HG03432 (cell line): ENCODE measurements at regions not wholly inside any gene's neighbourhood (a gene's known extent, or its start where the extent isn't known, plus 50 kb on each side); places are given as distances from the start of the nearest gene placed in this dataset.

ENCODE experiments used
- ATAC-seq: cut with Tn5 transposase; IDR thresholded peaks from one replicate; pipeline ENCODE4 v1.9.1; 2021; ENCODE audit warnings: mild to moderate bottlenecking, moderate library complexity; ENCODE audit not compliant: unreplicated experiment

DNA sequence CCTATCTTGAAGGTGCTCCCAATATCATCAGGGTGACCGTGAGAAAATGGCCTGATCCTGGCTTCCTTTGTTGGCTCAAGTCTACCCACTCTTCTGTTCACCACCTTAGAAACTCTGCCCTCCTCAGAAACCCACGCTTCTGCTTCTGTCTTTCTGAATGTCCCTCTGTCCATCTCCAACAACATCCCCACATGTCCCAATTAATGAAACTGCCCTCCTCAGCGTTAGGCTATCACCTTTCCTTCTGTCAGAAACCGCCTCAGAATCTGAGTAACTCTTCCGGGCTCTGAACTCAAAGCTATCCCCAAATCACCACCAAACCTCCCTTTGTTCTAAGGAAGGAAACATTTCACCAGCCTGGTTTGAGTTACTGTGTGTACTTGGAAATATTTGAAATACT, 315.8 kb upstream of the ZNF32 start:
- no peak for ATAC-seq

DNA sequence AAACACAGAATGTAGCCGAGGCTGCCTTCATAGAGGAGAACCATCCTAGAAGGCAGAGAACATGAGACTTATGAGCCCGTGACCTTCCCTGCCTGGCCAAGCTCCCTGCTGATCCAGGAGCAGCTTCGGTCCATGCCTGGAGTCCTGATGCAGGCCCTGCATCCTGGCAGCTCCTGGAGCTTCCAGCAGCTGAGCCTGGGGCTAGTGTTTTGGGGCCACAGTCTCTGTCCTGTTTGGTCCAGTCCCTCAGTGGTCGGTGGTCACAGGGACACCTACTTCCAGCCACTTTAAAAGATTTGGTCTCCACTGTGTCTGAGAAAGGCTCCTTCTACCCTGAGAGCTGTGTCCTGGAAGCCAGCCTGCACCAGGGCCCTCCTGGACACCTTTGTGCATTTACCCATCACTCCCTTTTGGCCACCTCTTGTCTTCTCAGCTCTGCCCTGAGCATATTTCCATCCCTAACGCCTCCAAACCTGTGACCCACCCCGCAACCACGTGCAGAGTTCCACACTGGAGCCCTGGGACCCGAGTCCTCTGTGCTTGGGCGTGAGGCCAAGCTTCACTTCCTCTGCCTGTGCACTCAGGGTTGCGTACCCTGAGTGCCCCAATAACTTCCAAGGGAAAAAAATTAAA, 315.2 kb upstream of the ZNF32 start:
- no peak for ATAC-seq

DNA sequence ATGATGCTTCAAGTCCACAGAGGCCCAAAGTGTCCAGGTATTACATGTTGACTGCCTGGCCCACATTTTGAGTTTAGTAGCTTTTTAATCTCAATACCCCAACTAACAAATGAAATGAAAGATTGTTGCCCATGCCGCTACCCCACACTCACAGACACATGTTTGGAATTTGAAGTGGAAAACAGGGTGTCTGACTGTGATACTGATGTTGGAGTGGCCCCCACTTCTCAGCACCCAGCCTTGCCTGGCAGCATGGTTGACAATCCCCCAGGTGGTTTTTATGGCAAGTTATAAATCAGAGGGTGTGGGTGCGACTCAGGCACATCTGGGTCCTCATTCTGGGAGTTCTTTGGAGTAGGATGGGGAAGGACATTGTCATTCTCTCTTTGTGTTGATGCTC, 314.7 kb upstream of the ZNF32 start:
- no peak for ATAC-seq

DNA sequence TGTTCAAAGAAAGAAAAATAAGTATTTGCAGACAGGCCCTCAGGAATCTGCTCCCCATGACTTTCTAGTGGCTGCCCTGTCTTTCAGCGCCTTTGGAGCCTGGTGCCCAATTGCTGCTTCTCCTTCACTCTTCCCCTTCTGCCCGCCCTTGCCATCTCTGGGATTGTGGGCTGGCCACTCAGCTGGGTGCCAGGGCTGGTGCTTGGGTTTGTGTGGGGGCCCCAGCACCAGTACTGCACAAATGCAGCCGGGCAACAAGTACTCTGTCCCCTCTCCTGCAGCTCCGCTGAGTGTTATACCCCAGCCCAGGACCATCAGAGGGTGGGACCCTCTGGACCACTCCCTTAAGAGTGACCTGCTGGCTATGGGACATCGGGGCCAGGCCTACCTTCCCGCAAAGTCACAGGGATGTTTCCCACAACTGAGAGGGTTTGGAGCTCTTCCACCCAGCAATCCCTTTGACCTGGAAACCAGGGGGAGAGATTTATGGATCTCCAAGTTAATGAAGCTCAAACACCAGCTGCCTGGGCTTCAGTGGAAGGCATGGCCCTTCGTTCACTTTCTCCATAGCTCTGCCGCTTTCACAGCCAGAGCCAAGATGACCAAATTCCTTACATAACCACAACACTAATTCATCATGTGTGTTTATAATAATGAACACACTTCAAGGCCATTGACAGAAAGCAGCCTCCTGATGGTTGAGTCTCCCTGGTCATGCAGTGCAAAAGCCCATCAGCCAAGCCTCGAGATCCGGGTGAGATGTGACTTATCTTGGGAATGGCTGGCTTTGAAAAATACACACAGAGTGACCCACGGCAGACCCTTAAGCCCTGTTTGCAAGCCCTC, 313.9 kb upstream of the ZNF32 start:
- no peak for ATAC-seq

DNA sequence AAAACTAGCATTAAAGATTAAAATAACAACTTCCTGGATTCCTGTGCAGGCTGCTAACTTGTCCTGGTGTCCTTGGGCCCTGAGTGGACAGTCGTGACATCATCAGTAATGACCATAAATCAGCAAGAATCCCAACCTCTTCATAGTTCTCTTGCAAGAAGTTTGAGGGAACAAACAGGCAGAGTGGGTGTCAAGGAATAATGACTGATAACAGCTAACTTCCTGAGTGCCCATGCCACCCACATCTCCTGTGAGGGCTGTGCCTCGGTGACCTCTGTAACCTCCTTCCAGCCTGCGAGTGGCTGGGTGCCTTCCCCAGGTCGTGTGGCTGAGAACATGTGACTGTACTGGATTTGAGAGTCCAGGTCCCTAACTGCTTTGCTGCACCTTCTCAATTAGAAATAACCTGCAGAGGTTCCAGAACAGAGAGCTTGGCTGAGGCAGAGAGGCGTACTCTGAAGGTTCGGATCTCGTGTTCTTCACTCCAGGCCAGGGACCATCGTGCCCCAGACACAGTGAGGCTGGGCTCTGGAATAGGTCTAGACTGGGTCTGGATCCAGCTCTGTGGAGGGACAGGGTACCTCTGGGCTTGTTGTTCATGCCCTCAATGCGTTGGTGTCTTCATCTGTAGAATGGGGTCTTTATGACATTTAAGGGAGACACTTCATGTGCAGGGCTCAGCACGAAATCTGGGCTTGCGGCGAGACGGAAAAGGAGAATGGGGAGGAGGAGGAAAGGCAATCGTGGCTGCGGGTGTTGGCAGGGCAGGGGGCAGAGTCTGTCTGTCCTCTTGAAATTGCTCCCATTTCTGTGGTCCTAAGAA, 313.1 kb upstream of the ZNF32 start:
- ATAC-seq, result no peak

DNA sequence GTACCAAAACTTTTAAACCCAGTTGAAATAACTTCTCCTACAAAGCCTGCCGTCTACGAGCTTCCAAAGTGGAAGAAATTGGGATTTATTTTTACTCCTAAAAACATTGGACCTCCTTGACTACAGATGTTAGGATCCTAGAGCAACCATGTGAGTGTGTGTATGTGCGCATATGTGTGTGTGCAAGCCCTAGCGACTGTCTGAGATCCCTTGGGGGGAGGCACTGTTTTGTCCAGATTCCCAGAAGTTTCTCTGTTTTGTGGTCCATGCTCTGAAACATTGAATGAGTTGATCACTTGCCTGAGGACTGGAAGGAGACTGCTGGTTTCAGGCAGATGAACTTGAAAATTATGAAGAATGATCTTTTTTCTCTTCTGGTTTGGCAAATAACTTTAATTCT, 312.3 kb upstream of the ZNF32 start:
- ATAC-seq, result no peak

DNA sequence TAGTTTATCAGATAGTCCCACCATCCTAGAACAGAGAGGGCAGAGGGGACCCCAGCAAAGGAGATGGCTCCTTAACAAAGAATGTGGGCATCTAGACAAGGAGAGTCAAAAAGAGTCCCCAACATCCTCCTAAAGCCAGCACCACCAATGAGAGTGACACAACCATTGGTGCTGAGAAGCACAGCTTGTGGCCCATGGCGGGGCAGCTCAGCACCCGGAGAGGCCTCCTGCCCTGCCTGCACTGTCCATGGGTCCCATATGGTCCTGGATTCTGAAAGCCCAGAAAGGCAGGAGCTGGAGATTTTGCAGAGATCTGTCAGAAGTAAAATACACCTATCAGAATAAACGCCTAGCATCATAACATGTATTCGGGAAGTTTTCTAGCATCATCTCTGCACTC, 311.8 kb upstream of the ZNF32 start:
- no peak for ATAC-seq

DNA sequence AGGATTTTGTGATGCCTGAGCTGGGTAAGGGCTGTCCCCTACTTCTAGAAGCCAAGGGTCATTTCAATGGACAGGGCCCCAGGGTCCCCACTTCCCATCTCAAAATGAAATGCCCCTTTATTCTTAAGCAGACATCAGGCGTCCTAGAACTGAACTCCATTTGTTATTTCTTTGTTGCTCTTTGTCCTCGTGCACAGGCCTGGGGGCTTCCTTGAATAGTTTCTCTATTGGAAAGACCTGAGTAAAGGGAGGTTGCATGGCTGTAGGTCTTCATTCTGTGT, 311.4 kb upstream of the ZNF32 start:
- ATAC-seq, result no peak

DNA sequence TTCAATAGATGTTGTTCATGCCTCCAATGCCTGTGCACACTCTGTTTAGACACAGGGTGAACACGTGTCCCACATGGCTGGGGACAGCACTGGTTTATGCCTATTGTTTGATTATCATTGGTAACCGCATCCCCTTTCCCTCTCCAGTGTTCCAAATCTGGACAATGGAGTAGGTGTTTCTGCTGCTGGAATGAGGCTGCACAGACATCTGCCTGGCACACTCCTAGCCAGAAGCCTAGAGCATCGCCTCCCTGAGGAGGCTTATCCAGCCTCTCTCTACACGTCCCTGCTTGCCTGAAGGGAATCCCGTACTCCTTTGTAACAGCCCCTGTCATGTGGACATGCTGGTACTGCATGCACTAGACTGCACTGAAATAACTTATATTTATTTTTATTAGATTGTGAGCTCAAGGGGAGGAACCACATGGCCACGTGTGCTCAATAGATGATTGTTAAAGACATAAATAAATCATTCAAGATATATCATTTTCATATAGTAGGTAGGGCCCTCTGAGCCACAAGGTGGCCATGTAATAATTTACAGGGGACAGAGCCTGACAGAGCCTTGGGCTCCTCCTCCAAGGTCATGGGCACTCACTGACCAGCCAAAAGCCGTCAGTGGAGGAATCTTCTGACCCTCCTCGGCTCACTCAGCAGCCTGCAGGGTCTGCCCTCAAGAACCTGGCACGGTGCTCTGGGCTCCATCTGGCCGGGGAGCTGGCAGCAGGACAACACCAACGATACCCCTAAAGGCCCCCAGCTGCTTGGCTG, 310.9 kb upstream of the ZNF32 start:
- ATAC-seq, result no peak

DNA sequence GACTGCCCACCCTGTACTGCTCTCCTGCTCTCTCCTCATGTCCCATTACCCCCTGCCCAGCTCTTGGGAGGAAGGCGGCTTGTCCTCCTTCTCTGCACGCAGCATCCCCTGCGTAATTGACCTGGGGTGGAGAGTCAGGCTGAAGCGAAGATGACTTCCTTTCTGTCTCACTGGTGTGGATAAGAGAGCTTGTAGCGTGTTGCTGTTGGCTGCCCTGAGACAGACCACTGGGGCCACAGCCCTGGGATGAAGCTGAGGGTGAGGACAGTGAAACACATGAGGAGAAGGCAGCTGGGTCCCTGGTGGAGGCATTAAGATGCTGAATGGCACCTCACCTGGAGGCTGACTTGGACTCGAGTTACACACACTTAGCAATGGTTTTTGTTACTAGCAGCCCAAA, 310.3 kb upstream of the ZNF32 start:
- ATAC-seq, result no peak

DNA sequence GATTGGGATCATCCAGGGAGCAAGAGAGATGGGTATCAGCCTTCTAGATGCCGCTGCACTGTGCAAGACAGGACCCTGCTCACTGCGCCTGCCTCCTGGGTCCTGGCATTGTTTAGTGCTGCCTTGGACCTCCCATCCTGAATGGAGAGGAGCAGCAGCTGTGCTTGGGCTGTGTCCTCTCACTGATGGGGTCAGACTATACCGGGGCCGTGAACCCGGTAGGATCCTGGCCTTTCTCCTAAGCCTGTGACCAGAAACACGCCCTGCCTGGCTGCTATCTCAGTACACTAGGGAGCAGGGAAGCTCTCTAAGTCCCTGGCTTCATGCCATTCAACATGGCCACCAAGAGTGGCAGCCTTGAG, 309.4 kb upstream of the ZNF32 start:
- ATAC-seq, result no peak

DNA sequence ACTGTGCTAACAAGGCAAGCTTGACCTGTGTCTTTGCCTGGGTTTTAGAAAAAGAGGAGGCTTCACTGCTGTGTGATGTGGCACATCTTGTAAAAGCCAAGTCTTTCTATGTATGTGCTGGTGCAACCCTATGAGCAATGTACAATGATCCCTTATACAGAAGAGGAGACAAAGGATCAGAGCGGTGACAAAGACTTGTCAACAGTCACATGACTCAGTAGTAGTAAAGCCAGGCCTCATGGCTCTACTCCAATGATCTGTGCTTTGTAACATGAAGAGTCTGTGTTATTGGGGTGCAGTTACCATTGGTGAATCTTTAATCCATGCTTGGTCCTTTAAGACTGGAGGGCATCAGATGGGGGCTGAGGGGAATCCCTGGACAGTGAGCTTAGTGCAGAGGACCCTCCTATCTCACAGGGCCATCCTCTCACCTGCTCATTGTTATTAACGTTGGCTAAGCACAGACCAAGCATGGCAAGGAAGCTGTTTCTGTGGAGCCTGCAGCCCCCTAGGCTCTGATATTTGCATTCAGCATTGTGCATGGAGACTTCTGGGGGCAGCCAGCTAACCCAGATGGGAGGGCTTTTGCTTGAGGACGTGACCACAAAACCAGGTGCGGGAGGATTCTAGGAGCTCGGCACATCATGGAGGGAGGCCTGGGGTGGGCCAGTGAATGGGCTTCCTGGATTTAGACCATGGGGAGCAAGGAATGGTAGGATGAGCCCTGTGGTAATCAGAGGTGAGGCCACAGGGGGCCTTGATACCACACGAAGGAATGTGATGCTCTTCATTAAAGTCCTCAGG, 308.8 kb upstream of the ZNF32 start:
- no peak for ATAC-seq

DNA sequence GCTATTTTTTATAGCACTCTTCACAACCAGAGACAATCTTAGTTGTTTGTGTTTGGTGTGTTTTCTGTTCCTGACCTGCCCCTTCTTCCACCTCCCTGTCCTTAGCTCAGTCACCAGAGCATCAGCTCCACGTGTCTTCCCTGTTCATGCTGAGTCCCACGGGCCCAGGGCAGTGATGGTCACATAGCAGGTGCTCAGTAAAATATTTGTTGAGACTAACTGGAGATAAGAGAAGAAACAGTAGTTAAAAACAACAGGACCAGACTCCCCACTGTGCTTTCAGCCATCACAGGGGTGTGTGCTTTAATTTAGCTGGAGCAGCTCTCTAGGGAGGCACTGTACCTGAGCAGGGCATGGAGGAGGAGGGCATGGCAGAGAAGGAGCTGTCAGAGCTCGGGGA, 307.3 kb upstream of the ZNF32 start:
- ATAC-seq, result no peak

DNA sequence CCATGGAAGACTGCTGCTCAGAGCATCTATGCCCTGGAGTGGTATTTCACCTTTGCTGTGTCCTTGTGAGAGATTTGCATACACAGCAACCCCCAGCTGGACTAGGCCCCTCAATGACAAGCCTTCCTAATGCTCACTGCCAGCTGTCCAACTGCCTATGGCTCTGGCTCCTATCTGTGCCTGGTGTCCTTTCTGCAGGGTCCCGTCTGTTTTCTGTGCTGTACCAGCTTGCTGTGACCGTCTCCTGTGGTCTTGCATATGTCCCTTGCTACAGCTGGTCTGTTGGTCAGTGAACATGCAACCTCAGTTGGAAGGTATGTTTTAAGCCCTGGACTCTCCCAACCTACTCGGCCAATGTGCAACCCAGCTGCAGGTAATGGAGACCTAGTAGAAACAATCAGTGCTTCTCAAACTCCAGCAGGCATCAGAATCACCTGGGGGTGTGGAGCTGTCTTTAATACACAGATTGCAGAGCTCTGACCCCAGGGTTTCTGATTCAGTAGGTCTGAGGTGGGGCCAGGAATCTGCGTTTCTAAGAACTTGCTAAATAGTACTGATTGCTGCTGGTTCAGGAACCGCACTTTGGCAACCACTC, 306.4 kb upstream of the ZNF32 start:
- no peak for ATAC-seq

DNA sequence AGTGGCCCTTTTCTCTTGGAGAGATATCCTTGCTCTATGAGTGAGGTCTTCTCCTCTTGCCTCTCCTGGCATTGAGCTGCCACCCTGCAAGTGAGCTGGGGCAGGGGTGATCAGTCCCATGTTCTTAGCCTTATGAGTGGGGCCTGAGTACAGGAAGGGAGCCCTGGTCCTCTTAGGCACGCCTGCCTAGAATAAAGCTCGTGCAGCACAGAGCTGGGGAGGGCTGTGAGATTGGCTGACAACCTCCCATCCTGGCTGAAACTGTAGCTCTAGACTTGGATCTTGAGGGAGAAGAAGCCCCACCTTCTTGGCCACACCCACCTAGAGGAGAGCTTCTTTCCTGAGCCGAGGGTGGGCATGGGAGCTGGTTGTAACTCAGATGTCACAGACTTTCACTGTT, 305.0 kb upstream of the ZNF32 start:
- no peak for ATAC-seq

DNA sequence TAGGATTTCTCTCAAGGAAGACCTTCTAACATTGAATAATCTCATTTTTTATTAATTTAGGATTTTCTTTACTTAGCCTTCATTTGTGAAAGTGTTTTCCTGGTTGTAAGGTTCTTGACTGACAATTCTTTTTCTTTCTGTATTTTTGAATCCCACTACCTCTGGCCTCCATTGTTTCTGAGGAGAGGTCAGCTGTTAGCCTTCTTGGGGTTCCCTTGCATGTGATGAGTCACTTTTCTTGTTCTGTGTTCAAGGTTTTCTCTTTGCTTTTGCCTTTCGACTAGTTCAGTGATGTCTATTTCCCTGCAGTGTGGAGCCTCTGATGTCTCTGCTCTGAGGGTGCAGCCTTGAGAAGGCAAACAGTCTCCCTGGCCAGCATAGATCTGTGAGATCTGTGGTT, 304.1 kb upstream of the ZNF32 start:
- ATAC-seq, result no peak

DNA sequence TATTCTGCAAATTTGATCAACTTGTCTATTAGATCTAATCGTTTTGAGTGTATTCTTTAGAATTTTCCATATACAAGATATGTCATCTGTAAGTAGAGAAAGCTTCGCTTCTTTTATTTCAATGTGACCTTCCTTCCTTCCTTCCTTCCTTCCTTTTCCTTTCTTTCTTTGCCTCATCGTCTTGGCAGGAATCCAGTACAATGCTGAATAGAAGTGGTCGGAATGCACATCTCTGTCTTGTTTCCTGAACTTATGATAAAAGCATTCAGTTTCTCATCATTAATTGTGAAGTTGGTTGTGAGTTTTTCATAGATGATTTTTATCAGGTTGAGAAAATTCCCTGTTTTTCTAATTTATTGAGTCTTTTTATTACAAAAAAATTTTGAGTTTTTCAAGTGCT, 300.7 kb upstream of the ZNF32 start:
- ATAC-seq, result no peak

DNA sequence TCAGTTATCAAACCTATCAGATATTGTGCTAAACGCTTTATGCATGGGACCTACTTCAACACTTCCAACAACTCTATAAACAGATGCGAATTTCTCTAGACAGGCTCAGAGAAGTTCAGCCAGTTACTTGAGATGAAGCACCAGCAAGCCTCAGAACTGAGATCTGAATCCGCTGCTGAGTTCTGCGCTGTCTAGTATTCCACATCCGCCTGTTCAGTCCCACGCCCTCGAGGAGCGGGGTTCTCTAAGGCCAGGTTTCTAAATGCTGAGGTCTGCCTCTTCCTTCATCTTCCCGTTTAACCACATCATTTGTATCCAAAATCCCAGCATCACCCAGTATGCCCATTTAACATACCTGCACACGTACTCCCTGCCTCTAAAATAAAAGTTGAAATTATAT, 297.8 kb upstream of the ZNF32 start:
- ATAC-seq, result no peak

DNA sequence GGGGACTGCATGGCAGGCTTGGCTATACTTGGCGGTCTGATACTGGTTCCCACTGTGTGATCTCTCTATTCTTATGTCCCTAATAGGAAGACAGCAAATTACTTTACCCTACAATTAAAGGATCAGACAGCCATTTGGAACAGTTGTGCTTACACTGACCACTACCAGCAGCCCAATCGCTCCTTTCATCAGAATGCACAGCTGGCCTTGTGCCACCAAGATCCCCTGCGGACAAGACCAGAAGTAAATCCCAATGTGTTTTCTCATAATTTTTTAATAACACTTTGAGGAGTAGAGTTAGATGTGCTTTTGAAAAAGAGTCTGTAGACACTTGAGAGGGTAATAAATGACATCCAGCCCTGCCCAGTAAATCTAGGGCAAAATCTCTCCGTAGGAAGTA, 297.2 kb upstream of the ZNF32 start:
- no peak for ATAC-seq

DNA sequence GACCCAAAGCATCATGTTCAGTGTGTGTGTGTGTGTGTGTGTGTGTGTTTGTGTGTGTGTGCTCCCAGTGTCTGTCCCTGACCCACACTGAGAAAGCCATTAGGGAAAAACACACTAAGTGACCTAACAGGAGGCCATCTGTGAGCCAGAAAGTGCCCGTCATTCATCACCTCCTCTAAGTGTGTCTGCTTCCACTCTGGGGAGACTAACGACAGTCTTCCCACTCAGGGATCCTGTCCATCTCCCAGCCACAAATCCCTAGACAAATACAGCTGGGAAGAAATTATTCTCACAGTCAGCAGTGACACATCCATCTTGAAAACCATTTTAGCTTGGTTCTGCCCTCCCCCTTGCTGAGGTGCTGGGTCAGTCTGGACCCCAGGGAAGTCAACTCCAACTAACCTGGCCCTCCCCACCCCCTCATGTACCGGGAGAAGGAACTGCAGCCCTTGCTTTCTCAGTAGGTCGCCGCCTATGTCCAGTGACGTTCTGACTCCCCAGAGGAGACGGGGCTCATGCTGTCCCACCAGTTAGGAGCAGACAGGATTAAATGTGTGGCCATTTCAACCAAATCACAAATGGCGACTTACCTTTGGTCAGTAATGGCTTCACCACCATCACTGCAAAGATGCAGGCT, 296.5 kb upstream of the ZNF32 start:
- no peak for ATAC-seq
